HG02870 (cell line): ENCODE measurements at regions not wholly inside any gene's neighbourhood (a gene's known extent, or its start where the extent isn't known, plus 50 kb on each side); places are given as distances from the start of the nearest gene placed in this dataset.
"Not testable (repeated sequence)": the region's sequence is repeated elsewhere in the genome, so short reads cannot be mapped to it uniquely, and the experiment has no call there.

Source experiments
- ATAC-seq: cut with Tn5 transposase; IDR thresholded peaks from one replicate; pipeline ENCODE4 v1.9.1; 2021; ENCODE audit warnings: mild to moderate bottlenecking, moderate library complexity; ENCODE audit not compliant: unreplicated experiment

GRCh38 chr10:30736685-30737232, 107.2 kb upstream of the LYZL2 start:
- ATAC-seq: peak; percentile 80

- ATAC-seq: no peak
These were observed 105.3 kb upstream of the LYZL2 start for GRCh38 chr10:30734901-30735300.

- ATAC-seq: no peak
These were observed 103.1 kb upstream of the LYZL2 start for GRCh38 chr10:30732671-30733070.

- no peak for ATAC-seq
These were observed 102.4 kb upstream of the LYZL2 start for GRCh38 chr10:30731963-30732362.

DNA sequence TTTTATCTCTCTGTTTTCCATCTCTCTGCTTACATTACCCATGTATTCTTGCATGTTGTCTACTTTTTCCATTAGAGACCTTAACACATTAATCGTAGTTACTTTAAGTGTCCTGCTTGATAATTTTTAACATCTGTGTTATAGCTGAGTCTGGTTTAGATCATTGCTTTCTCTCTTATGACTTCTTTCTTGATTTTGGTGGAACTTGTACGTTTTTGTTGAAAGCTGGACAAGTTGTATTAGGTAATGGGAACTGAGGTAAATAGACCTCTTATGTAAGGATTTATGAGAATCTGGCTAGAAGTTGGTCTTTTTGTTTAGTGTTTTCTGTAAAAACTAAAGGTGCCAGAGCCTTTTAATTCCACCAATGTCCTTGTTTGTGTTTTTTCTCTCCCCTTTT, 100.8 kb upstream of the LYZL2 start:
- ATAC-seq: no peak

- ATAC-seq: no peak
These were observed 99.2 kb upstream of the LYZL2 start for GRCh38 chr10:30728766-30729165.

- no peak for ATAC-seq
These were observed 98.6 kb upstream of the LYZL2 start for GRCh38 chr10:30728127-30728526.

DNA sequence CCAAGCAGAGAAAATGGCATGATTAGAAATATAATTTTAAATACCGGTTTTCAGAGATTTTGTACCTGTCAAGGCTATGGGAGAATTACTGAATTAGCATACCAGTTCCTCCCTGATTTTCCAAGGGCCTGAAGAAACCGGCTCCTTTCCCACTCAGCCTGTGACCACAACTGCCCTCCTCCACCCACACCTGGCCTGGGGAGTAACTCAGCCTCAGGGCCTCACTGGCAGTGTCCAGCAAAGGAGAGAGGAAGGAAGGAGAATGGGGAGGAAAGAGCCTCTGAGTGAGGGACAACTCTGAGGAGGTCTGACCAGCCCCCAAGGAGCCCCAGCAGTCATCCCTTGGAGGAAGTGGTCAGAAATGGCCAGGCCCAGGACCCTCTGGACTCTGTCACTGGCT, 98.0 kb upstream of the LYZL2 start:
- ATAC-seq: no peak

DNA sequence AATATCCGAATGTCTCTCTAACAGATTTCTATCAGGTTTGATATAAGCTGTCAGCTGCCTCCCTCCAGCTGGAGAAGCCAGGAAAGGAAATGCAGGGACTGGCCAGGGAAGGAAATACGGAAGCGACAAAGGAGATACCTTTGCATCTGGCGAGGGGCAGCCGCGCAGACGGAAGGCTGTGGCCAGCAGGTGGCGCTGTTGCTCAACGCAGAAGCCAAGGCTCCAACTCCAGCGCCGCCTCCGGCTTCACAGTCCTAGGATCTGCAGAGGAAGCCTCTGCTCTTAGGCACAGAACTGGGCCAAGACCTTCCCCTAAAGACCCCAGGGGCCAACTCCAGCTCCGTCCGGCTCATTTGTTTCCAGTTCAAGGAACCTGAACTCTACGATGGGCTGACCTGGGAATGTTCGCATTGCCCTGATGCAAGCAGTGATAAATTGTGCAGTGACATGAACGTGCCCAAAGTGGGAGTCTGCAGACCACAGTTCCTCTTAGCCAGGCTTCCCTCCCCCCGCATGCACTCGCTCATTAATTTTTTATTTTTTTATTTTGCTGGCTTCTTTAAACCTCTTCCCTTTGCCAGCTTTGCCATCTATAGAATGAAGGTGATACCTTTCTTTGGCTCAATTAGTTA, 97.3 kb upstream of the LYZL2 start:
- peak; percentile 84 for ATAC-seq

GRCh38 chr10:30725661-30726060, 96.1 kb upstream of the LYZL2 start:
- ATAC-seq: no peak

- ATAC-seq: no peak
These were observed 94.7 kb upstream of the LYZL2 start for GRCh38 chr10:30724296-30724695.

- no peak for ATAC-seq
These were observed 93.5 kb upstream of the LYZL2 start for GRCh38 chr10:30722956-30723620.

DNA sequence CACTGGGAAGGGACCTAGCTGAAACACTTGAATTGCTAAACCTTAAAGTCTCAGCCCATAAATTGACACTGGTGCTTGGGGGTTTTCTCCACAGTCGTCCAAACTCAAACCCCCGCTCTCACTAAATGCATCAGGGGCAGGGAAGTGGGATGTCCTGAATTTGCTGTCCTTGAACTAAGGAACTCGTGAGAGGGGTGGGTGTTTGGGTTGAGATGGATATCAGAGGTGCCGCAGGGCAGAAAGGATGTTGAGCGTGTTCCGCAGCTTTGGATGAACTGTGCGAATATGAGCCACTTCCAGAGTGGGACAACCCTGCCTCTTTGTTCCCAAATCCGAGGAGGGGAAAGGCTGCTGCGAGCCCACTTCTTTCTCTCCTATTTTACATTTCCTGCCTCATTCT, 90.3 kb upstream of the LYZL2 start:
- no peak for ATAC-seq

- no peak for ATAC-seq
These were observed 80.3 kb upstream of the LYZL2 start for GRCh38 chr10:30709700-30710358.

DNA sequence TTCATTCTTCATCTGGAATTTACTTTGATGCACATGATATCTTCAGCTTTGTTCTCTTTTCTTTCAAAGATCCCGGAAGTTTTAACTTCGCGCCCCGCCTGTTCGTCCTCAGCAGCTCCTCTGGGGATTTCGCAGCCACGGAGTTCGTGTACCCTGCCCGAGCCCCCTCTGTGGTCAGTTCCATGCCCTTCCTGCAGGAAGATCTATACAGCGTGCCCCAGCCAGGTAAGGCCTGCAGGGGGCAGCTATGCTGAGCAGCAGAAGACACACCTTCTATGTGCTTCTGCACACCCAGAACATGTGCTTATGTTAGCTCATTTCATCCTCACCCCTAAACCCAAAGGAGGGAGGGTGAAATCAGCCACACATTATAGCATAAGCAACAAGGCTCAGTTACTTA, 79.7 kb upstream of the LYZL2 start:
- no peak for ATAC-seq

GRCh38 chr10:30708234-30708633, 78.7 kb upstream of the LYZL2 start:
- no peak for ATAC-seq

DNA sequence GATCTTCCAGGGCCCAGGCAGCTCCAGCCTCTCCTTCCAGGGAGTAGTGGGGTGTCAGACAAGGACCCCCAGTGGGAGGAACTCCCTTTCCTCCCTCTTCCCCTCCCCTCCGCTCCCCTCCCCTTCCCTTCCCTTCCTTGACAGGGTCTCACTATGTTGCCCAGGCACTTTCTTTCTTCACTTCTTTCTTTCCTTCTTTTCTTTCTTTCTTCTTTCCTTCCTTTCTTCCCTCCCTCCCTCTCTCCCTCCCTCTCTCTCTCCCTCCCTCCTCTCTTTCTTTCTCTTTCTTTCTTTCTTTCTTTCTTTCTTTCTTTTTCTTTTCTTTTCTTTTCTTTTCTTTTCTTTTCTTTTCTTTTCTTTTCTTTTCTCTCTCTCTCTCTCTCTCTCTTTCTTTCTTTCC, 76.6 kb upstream of the LYZL2 start:
- ATAC-seq: not testable (repeated sequence)

- ATAC-seq: no peak
These were observed 76.1 kb upstream of the LYZL2 start for GRCh38 chr10:30705625-30706149.

DNA sequence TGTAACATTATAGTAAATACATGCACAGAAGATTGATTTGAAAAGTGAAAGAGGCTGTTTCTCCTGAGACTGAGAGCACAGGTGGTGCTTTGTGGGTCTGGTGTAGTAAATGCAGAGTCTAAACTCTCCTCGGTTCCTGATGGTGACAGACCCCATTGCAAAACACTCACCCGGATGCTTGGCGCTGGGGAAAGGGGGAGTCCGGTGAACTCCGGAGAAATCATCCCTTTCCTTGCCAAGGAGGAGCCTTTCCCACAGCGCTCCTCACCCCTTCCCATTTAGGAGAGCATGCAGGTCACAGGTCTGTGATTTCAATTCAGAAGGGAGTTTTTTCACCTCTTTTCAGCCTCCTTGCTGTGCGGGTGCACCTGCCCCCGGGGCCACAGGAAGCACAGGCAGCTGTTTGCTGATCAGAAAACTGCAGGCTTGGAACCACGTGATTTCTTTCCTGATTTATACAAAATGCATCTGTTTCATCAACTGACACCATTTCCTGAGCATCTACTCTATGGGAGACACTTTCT, 75.6 kb upstream of the LYZL2 start:
- ATAC-seq: peak; percentile 48

DNA sequence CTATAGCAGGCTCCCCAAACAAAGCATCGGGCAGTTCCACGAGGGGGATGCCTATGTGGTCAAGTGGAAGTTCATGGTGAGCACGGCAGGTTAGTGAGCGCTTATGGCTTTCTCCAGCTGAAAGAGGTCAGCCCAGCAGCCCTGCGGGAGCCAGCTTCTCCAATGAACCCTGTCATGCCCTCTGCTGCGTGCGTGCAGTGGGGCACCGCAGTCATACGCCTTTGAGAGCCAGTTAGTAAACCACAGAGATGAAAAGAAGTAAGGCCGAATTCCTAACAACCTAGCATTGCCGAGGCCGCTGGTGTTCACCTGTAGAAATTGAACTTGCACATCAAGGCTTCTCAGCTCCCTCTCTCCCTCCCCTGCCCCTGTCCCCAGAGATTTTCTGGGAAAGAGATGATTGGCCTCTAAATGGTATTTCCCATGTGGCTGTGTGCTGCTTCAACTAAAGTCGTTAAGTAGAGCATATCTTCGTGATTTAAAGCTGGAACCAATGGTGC, 75.1 kb upstream of the LYZL2 start:
- ATAC-seq: peak; percentile 0

DNA sequence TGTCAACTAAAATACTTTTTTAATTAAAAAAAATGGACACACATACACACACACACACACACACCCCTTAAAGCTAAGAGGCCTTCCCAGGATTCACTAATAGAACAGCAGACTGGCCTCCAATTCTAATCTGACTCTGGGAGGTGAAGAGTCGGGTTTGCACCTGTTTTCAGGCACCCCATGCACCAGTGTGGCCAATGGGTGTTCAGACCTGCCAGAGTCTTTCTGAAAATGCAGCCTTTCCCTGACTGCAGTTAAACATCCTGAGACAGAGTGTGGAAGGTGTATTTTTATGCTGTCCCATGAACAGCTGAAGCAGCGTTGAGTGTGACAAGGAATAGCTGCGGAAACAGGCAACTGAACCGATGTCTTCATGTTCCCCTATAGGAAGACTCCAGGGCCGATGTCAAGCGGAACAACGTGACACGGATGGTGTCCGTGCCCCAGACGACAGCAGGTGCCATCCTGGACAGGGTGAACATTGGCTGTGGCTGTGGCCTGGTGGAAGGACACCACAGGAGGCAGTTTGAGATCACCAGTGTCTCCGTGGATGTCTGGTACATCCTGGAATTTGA, 74.6 kb upstream of the LYZL2 start:
- ATAC-seq: no peak
